IMR-90 (cell line): ENCODE measurements at regions not wholly inside any gene's neighbourhood (a gene's known extent, or its start where the extent isn't known, plus 50 kb on each side); places are given as distances from the start of the nearest gene placed in this dataset.

Experiments
- ATAC-seq: fragments of 200-7000 bp; cut with Tn5 transposase; 2 replicates; pipeline ENCODE4 v1.9.1; 2020; ENCODE audit warnings: low read depth, mild to moderate bottlenecking, moderate library complexity
- BruUV-seq: library from RNA; stranded (reverse); fragments of 400-500 nt; replicated peaks from 2 replicates; lab custom pipeline; 2021; lab: Mats Ljungman, UMichigan
- CTCF ChIA-PET: fragments of 300-600 bp; formaldehyde crosslinking; extraction: SDS; loops from one replicate; lab custom pipeline; 2021; ENCODE audit warnings: antibody characterized with exemption; lab: Yijun Ruan, JAX
- POLR2A ChIA-PET: fragments of 300-600 bp; sonication (Branson Sonifier 250); formaldehyde crosslinking; loops from one replicate; lab custom pipeline; 2022; ENCODE audit warnings: antibody characterized with exemption; ENCODE audit not compliant: unreplicated experiment; lab: Charles Lee
- DNase-seq: peaks from one replicate; pipeline ENCODE4 v3.0.0; 2013
- H2AFZ ChIP-seq: replicated peaks from 2 replicates; pipeline ENCODE3; 2013; ENCODE audit warnings: low read length, mild to moderate bottlenecking; ENCODE audit not compliant: poor library complexity
- H2AK5ac ChIP-seq: 2 replicates; pipeline ENCODE4 v1.6.1; 2013; ENCODE audit warnings: low read depth, low read length, inconsistent platforms
- H2AK9ac ChIP-seq: replicated peaks from 2 replicates; pipeline ENCODE3; 2013; ENCODE audit warnings: mild to moderate bottlenecking, low read depth, low read length, moderate library complexity; ENCODE audit not compliant: poor library complexity
- H2BK120ac ChIP-seq: 2 replicates; pipeline ENCODE4 v1.6.1; 2013; ENCODE audit warnings: low read depth, low read length, inconsistent platforms
- H2BK15ac ChIP-seq: 3 replicates; pipeline ENCODE4 v1.6.1; 2013; ENCODE audit warnings: low read depth, low read length, inconsistent platforms
- H2BK20ac ChIP-seq: 2 replicates; pipeline ENCODE4 v1.6.1; 2013; ENCODE audit warnings: low read depth, mild to moderate bottlenecking, inconsistent platforms, low read length, moderate library complexity
- H2BK5ac ChIP-seq: 2 replicates; pipeline ENCODE4 v1.6.1; 2013; ENCODE audit warnings: mild to moderate bottlenecking, low read depth, low read length, inconsistent platforms; ENCODE audit not compliant: poor library complexity, severe bottlenecking
- H3K14ac ChIP-seq: replicated peaks from 2 replicates; pipeline ENCODE4 v1.6.1; 2013; ENCODE audit warnings: low read depth, low read length, inconsistent platforms
- H3K18ac ChIP-seq: 2 replicates; pipeline ENCODE4 v1.6.1; 2013; ENCODE audit warnings: low read depth, low read length, control low read depth
- H3K23ac ChIP-seq: 2 replicates; pipeline ENCODE4 v1.6.1; 2013; ENCODE audit warnings: low read depth, low read length, inconsistent platforms
- H3K27ac ChIP-seq: 2 replicates; pipeline ENCODE4 v1.5.1; 2013; ENCODE audit warnings: mild to moderate bottlenecking, control low read depth, low read length; ENCODE audit not compliant: insufficient read depth
- H3K27me3 ChIP-seq: 2 replicates; pipeline ENCODE4 v1.6.1; 2013; ENCODE audit warnings: low read length; ENCODE audit not compliant: control insufficient read depth, insufficient read depth
- H3K36me3 ChIP-seq: 2 replicates; pipeline ENCODE4 v1.6.1; 2013; ENCODE audit warnings: low read length, mixed read lengths; ENCODE audit not compliant: control insufficient read depth, insufficient read depth
- H3K4ac ChIP-seq: 2 replicates; pipeline ENCODE4 v1.6.1; 2013; ENCODE audit warnings: low read depth, low read length, inconsistent platforms
- H3K4me1 ChIP-seq: 2 replicates; pipeline ENCODE4 v1.6.1; 2013; ENCODE audit warnings: low read length, mixed read lengths; ENCODE audit not compliant: control insufficient read depth, insufficient read depth
- H3K4me2 ChIP-seq: 2 replicates; pipeline ENCODE4 v1.6.1; 2013; ENCODE audit warnings: low read depth, mild to moderate bottlenecking, control low read depth, low read length, moderate library complexity
- H3K4me3 ChIP-seq: 2 replicates; pipeline ENCODE4 v1.5.1; 2013; ENCODE audit warnings: low read depth, mild to moderate bottlenecking, control low read depth, low read length, moderate library complexity; ENCODE audit not compliant: insufficient read depth
- H3K56ac ChIP-seq: 2 replicates; pipeline ENCODE4 v1.6.1; 2013; ENCODE audit warnings: low read length, inconsistent platforms; ENCODE audit not compliant: insufficient read depth; ENCODE audit errors: extremely low read depth
- H3K79me1 ChIP-seq, 2 experiments: 2 replicates each; pipeline ENCODE4 v1.6.1; 2013; ENCODE audit warnings: low read length in 2 of 2, inconsistent platforms in 1 of 2, low read depth in 1 of 2
- H3K9ac ChIP-seq: 2 replicates; pipeline ENCODE4 v1.6.1; 2013; ENCODE audit warnings: low read depth, low read length, control low read depth
- H3K9me1 ChIP-seq: 2 replicates; pipeline ENCODE4 v1.6.1; 2013; ENCODE audit warnings: low read length, inconsistent platforms; ENCODE audit not compliant: insufficient read depth
- H3K9me3 ChIP-seq: 2 replicates; pipeline ENCODE4 v1.6.1; 2013; ENCODE audit warnings: low read length; ENCODE audit not compliant: control insufficient read depth, insufficient read depth
- H4K20me1 ChIP-seq: 2 replicates; pipeline ENCODE4 v1.6.1; 2013; ENCODE audit warnings: low read length, inconsistent platforms; ENCODE audit not compliant: insufficient read depth
- H4K5ac ChIP-seq: 2 replicates; pipeline ENCODE4 v1.6.1; 2013; ENCODE audit warnings: mild to moderate bottlenecking, low read depth, low read length, control low read depth
- H4K8ac ChIP-seq, 2 experiments: 2 replicates each; pipeline ENCODE4 v1.6.1; 2013; ENCODE audit warnings: low read depth in 2 of 2, low read length in 2 of 2, control low read depth in 1 of 2, inconsistent platforms in 1 of 2
- H4K91ac ChIP-seq: 2 replicates; pipeline ENCODE4 v1.6.1; 2013; ENCODE audit warnings: low read depth, low read length, inconsistent platforms; ENCODE audit not compliant: insufficient read depth
- CHD1 ChIP-seq: IDR thresholded peaks from 2 replicates; pipeline ENCODE4 v1.6.1; 2012; ENCODE audit warnings: low read depth, low read length, improper control_type of control experiment
- NFE2L2 ChIP-seq: fragments of 150-350 bp; IDR thresholded peaks from 2 replicates; pipeline ENCODE4 v1.6.1; 2016; ENCODE audit warnings: low read depth, mild to moderate bottlenecking, low read length
- WGBS, 2 experiments: methylation state at CpG; one replicate each; pipeline versions ENCODE4 v1.1.5 to v1.1.7; 2013; ENCODE audit warnings: missing lambda C conversion rate in 2 of 2; ENCODE audit not compliant: insufficient read length in 1 of 2; ENCODE audit errors: extremely low coverage in 2 of 2; 5-methylcytosine and 5-hydroxymethylcytosine counted together
- dilution Hi-C: fragments of 300-500 bp; cut with HindIII; formaldehyde crosslinking; loops from one replicate; pipeline ENCODE4 v1.14.3; 2018; ENCODE audit warnings: low sequenced_read_pairs; ENCODE audit not compliant: unreplicated experiment
- in situ Hi-C: fragments of 300-500 bp; cut with MboI; formaldehyde crosslinking; loops from 3 replicates; pipeline ENCODE4 v1.14.3; 2019; ENCODE audit warnings: low sequenced_read_pairs, inconsistent platforms, mixed read lengths
- intact Hi-C: fragments of 100-400 bp; cut with micrococcal nuclease; formaldehyde crosslinking; loops from 2 replicates; pipeline ENCODE4 v1.10.0; 2022

DNA sequence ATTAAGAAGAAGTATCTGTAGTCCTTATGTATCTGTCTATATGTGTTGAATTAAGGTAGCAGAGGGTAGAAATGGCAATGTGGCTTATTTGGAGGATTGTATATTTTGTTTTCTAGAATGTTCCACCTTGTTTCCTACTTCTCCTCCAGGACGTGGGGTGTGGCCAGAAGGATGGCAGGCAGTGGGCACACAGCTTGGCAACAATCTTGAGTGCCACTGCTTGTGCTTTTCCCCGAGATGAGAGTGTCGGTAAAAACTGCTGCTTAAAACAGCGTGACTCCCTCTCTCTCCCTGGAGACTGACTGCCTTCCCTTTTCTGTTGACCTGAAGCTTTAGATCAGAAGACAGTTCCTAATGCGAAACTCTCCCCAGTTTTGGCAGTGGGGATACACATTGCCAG lies 61.2 kb downstream of the FAT3 start:
- H3K18ac ChIP-seq: no peak overlapping the region
- ATAC-seq: no peak
- TF ChIP-seq CHD1 (no peak), NFE2L2 (no peak)
- no peak overlapping the region for H3K9ac ChIP-seq
- DNase-seq: no peak
- no peak overlapping the region for H4K5ac ChIP-seq
- no peak overlapping the region for H4K8ac ChIP-seq
- H2AK9ac ChIP-seq: no peak overlapping the region
- no peaks in the 10 kb centered on the region for H3K79me1 ChIP-seq
- H3K9me3 ChIP-seq: no peaks in the 10 kb centered on the region
- H3K4me1 ChIP-seq: no peaks in the 10 kb centered on the region
- H4K91ac ChIP-seq: no peak overlapping the region
- H3K14ac ChIP-seq: no peak overlapping the region
- H3K4me3 ChIP-seq: no peak overlapping the region
- POLR2A ChIA-PET: no interaction called here
- H2AFZ ChIP-seq: no peak overlapping the region
- H3K56ac ChIP-seq: no peak overlapping the region
- intact Hi-C loops: no loop called here
- H2BK120ac ChIP-seq: no peak overlapping the region
- no peak overlapping the region for H2AK5ac ChIP-seq
- H3K27ac ChIP-seq: no peak overlapping the region
- H4K20me1 ChIP-seq: no peaks in the 10 kb centered on the region
- no peak overlapping the region for H3K23ac ChIP-seq
- H3K27me3 ChIP-seq: no peaks in the 10 kb centered on the region
- BruUV-seq: no TSS peak
- H2BK5ac ChIP-seq: no peak overlapping the region
- WGBS, 2 experiments: 80% methylated on average over 1 of the region's 5 CpGs; no CpG with 5 or more reads in 1 of the 2 experiments
- no peaks in the 10 kb centered on the region for H3K36me3 ChIP-seq
- no peak overlapping the region for H3K4ac ChIP-seq
- CTCF ChIA-PET: no interaction called here
- in situ Hi-C loops: no loop called here
- no peaks in the 10 kb centered on the region for H3K9me1 ChIP-seq
- H2BK15ac ChIP-seq: no peak overlapping the region
- dilution Hi-C loops: no loop called here
- H3K4me2 ChIP-seq: no peak overlapping the region
- no peak overlapping the region for H2BK20ac ChIP-seq
